Kasumi-1 (cell line): ENCODE measurements at regions not wholly inside any gene's neighbourhood (a gene's known extent, or its start where the extent isn't known, plus 50 kb on each side); places are given as distances from the start of the nearest gene placed in this dataset.
"Not testable (repeated sequence)": the region's sequence is repeated elsewhere in the genome, so short reads cannot be mapped to it uniquely, and the experiment has no call there.

ENCODE experiments used
- DNase-seq, 2 experiments: peaks; one replicate each; lab custom pipeline; 2025; lab: John Stamatoyannopoulos, UW

GRCh38 chr1:104172243-104172681 lies 422.6 kb downstream of the AMY1C start:
- no peak for DNase-seq

- DNase-seq: no peak
These were observed 432.6 kb downstream of the AMY1C start for GRCh38 chr1:104182251-104182650.

- DNase-seq: no peak
These were observed 439.5 kb downstream of the AMY1C start for GRCh38 chr1:104189207-104189606.

- no peak for DNase-seq
These were observed 441.1 kb downstream of the AMY1C start for GRCh38 chr1:104190821-104191220.

GRCh38 chr1:104195395-104195794 lies 445.7 kb downstream of the AMY1C start:
- DNase-seq: no peak

GRCh38 chr1:104196136-104196535 lies 446.4 kb downstream of the AMY1C start:
- no peak for DNase-seq

- no peak for DNase-seq
These were observed 447.8 kb downstream of the AMY1C start for GRCh38 chr1:104197516-104197915.

- DNase-seq: no peak
These were observed 462.5 kb downstream of the AMY1C start for GRCh38 chr1:104212239-104212638.

GRCh38 chr1:104217395-104217986 lies 467.8 kb downstream of the AMY1C start:
- not testable (repeated sequence) for DNase-seq

- no peak for DNase-seq
These were observed 480.2 kb downstream of the AMY1C start for GRCh38 chr1:104229860-104230259.

- no peak for DNase-seq
These were observed 482.0 kb downstream of the AMY1C start for GRCh38 chr1:104231676-104232075.

- no peak for DNase-seq
These were observed 485.4 kb downstream of the AMY1C start for GRCh38 chr1:104235141-104235540.

GRCh38 chr1:104238991-104239390 lies 489.3 kb downstream of the AMY1C start:
- no peak for DNase-seq

- no peak for DNase-seq
These were observed 498.7 kb downstream of the AMY1C start for GRCh38 chr1:104248385-104248784.

- no peak for DNase-seq
These were observed 509.8 kb downstream of the AMY1C start for GRCh38 chr1:104259481-104259880.

GRCh38 chr1:104263110-104263509 lies 513.4 kb downstream of the AMY1C start:
- not testable (repeated sequence) for DNase-seq

- no peak for DNase-seq
These were observed 514.8 kb downstream of the AMY1C start for GRCh38 chr1:104264521-104264920.

- no peak for DNase-seq
These were observed 515.5 kb downstream of the AMY1C start for GRCh38 chr1:104265163-104265562.

GRCh38 chr1:104266612-104267011 lies 516.9 kb downstream of the AMY1C start:
- no peak for DNase-seq

GRCh38 chr1:104288322-104288721 lies 538.6 kb downstream of the AMY1C start:
- DNase-seq: not testable (repeated sequence)

- no peak for DNase-seq
These were observed 541.5 kb downstream of the AMY1C start for GRCh38 chr1:104291156-104291555.

GRCh38 chr1:104294259-104294658 lies 544.6 kb downstream of the AMY1C start:
- no peak for DNase-seq

- DNase-seq: no peak
These were observed 545.8 kb downstream of the AMY1C start for GRCh38 chr1:104295511-104295910.

- no peak for DNase-seq
These were observed 560.0 kb downstream of the AMY1C start for GRCh38 chr1:104309673-104310072.
